SW480 (cell line): ENCODE measurements at regions not wholly inside any gene's neighbourhood (a gene's known extent, or its start where the extent isn't known, plus 50 kb on each side); places are given as distances from the start of the nearest gene placed in this dataset.

Source experiments
- DNase-seq: peaks from one replicate; pipeline ENCODE4 v3.0.0-alpha.2; 2016; ENCODE audit warnings: low spot score

- no peak for DNase-seq
Measured at GRCh38 chr3:177992993-177993970, 543.0 kb upstream of the KCNMB2 start.

- DNase-seq, result no peak
Measured at GRCh38 chr3:177994976-177995375, 541.3 kb upstream of the KCNMB2 start.

GRCh38 chr3:177995381-177996085 is 540.7 kb upstream of the KCNMB2 start:
- no peak for DNase-seq

GRCh38 chr3:178001670-178002101 is 534.5 kb upstream of the KCNMB2 start:
- DNase-seq, result no peak

- no peak for DNase-seq
Measured at GRCh38 chr3:178002113-178002512, 534.1 kb upstream of the KCNMB2 start.

- DNase-seq, result no peak
Measured at GRCh38 chr3:178003756-178004155, 532.5 kb upstream of the KCNMB2 start.

- DNase-seq, result no peak
Measured at GRCh38 chr3:178005961-178006360, 530.3 kb upstream of the KCNMB2 start.

GRCh38 chr3:178010306-178010705 is 525.9 kb upstream of the KCNMB2 start:
- no peak for DNase-seq

GRCh38 chr3:178019645-178020044 is 516.6 kb upstream of the KCNMB2 start:
- DNase-seq, result no peak

- no peak for DNase-seq
Measured at GRCh38 chr3:178022599-178022998, 513.6 kb upstream of the KCNMB2 start.

- no peak for DNase-seq
Measured at GRCh38 chr3:178028933-178029332, 507.3 kb upstream of the KCNMB2 start.

- no peak for DNase-seq
Measured at GRCh38 chr3:178036451-178037144, 499.6 kb upstream of the KCNMB2 start.

- no peak for DNase-seq
Measured at GRCh38 chr3:178041931-178042330, 494.3 kb upstream of the KCNMB2 start.

GRCh38 chr3:178042376-178042775 is 493.9 kb upstream of the KCNMB2 start:
- no peak for DNase-seq

GRCh38 chr3:178043084-178043483 is 493.2 kb upstream of the KCNMB2 start:
- DNase-seq, result no peak

GRCh38 chr3:178044320-178044719 is 491.9 kb upstream of the KCNMB2 start:
- DNase-seq, result no peak

GRCh38 chr3:178047496-178047895 is 488.7 kb upstream of the KCNMB2 start:
- no peak for DNase-seq

GRCh38 chr3:178048768-178049167 is 487.5 kb upstream of the KCNMB2 start:
- DNase-seq, result peak; percentile 2

- DNase-seq, result no peak
Measured at GRCh38 chr3:178054471-178054870, 481.8 kb upstream of the KCNMB2 start.

GRCh38 chr3:178055939-178056338 is 480.3 kb upstream of the KCNMB2 start:
- DNase-seq, result no peak

GRCh38 chr3:178056868-178057267 is 479.4 kb upstream of the KCNMB2 start:
- no peak for DNase-seq

- DNase-seq, result no peak
Measured at GRCh38 chr3:178058629-178059028, 477.6 kb upstream of the KCNMB2 start.

- no peak for DNase-seq
Measured at GRCh38 chr3:178059119-178059518, 477.1 kb upstream of the KCNMB2 start.
